NOMO-1 treated with DMSO at 0.1 percent for 48 hours (cell line): ENCODE measurements at regions not wholly inside any gene's neighbourhood (a gene's known extent, or its start where the extent isn't known, plus 50 kb on each side); places are given as distances from the start of the nearest gene placed in this dataset.
A peak's percentile ranks its signal among the peaks of the same experiment; 100 is the strongest.
"Not testable (repeated sequence)": the region's sequence is repeated elsewhere in the genome, so short reads cannot be mapped to it uniquely, and the experiment has no call there.

Experiments used
- DNase-seq: peaks from one replicate; lab custom pipeline; 2025; ENCODE audit not compliant: unreplicated experiment; lab: John Stamatoyannopoulos, UW

DNA sequence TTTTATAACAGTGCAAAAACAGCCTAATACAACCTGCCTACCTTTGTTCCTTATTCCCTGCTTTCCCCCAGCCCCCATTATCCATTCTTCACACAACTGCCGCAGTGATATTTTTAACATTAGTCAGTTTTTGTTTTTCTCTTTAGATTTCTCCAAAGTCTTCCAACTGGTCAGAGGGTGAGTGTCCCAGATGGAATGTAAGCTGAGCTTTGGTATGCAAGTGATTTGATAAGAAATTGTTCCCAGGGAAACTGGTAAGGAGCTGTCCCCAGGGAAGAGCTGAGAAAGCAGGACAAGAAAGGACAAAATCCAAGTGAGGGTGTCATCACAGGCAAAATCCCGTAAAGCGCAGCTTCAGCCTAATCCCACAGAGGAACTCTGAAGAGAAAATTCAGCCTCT, 475.5 kb upstream of the ADGRL3 start:
- no peak for DNase-seq

DNA sequence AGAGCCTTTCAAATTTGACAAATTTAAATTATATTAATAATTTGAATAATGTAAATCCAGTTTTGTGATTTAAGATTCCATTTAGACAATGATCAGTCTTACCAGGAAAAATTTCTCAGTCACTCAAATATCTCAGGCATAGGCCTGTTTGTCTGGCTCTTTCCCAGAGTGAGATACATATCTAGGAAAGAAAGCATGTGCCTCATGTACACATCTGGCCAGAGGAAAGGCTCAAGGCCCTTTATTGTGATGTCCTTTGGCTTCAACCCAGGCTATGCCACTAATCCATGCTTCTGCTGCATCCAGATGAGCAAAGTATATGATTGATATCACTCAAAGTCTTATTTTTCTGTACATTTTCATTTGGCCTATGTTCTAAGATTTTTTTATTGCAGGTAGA, 473.3 kb upstream of the ADGRL3 start:
- DNase-seq = no peak

DNA sequence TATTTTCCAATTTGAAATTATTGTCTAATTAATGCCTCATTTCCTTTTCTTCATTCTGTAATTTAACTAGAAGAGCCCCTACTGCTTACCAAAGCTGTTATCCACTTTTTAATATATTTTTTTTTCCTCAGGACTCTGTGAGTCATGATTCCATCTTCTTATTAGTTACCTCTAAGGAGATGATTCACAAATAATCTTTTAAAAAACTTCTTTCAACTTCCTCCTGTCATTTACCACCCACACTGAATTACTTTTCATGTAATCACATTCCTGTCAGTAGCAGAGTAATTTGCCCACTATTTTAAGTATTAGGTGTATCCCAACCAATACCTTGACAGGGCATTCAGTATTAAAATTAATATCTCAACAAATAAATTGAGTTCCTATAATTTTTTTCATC, 470.9 kb upstream of the ADGRL3 start:
- DNase-seq = no peak

DNA sequence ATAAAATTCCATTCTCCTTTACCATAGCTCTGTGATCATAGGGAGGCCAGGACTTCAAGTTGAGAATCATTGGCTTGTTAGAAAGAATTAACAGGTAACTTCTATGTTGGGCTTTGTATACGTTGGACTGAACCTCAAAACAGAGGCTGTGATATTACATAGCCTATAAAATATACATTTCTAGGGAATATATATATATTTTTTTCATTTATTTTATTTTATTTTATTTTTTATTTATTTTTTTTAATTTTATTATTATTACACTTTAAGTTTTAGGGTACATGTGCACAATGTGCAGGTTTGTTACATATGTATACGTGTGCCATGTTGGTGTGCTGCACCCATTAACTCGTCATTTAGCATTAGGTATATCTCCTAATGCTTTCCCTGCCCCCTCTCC, 470.4 kb upstream of the ADGRL3 start:
- not testable (repeated sequence) for DNase-seq

DNA sequence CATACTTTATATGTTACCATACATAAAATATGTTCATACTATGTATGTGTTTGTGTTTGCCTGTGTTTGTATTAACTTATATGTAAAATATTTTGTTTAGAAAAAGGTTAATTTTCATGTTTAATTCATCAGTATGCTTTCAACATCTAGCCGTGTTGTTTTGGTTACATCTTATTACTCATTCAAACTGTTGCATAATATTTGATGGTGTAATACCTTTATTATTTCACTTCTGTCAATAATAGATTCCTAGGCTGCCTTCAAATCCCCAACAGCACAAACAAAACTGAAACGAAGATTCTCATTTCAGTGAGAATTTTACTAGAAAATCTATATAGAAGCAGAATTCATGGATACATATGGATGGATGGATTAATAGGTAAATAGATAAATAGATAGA, 462.3 kb upstream of the ADGRL3 start:
- DNase-seq = no peak

DNA sequence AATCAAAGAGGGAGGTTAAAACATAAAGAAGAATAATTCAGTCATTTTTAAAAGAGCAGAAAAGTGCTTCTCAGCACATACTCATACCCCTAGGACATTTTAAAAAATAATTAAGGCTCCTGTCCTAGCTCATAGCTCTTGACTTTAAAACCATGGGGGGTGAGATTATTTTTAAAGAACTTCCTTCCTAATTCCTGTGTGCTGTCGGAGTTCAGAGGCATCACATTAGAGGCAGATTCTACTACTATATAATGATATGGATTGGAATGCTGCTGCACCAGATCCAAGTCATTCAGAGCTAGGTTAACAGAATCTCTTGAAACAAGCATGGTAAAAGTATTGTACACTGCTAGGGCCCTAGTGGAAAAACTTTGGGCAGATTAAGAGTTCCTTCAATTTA, 456.5 kb upstream of the ADGRL3 start:
- no peak for DNase-seq

DNA sequence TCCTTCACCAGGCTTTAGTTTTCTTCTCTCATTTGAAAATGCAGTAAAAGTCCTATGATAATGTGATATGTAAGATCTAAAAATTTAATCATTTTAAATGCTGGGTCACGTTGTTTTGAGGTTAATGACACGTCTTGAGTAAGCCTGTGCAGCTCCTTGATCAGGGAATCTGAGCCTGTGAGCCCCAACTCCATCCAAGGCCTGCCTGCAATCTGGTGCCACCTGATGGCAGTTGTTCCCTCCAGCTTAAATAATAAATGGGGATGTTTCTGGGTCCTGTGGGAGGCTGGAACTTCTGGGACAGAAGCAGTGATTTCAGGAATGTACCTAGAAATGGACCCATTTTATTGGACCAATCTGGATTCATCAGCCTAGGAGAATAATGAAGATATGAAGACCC, 455.4 kb upstream of the ADGRL3 start:
- no peak for DNase-seq

DNA sequence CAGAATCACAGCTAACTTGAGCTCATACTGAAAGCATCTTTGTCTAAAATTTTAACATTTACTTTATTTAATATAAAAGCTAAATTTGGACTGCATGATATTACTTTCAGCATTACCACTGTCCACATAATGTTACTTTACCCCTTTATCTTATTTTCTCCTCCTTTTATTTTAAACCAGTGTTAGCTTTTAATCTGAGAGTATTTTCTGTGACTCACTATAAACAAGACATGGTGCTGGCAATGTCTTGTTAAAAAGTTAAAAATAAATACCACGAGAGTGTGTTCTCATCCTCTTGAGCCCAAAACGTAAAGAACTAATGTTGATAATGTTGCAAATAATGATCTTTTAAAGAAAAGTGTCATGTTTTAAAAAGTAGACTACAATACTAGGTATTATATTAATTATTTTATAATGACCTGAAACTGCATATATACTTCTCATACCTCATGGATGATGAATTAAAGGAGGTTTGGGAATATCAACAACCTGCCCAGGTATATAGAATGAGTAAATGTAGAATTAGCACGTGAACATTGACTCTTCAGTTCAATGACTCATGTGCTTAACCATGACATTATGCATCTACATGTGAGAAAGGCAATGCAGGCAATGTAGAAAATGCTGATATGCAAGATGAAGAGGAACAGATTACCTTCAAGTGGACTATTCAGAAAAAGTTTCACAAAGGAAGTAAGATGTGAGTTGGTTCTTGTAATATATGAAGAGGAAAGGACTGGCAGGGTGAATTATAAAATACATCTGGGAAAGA, 454.1 kb upstream of the ADGRL3 start:
- DNase-seq = no peak

DNA sequence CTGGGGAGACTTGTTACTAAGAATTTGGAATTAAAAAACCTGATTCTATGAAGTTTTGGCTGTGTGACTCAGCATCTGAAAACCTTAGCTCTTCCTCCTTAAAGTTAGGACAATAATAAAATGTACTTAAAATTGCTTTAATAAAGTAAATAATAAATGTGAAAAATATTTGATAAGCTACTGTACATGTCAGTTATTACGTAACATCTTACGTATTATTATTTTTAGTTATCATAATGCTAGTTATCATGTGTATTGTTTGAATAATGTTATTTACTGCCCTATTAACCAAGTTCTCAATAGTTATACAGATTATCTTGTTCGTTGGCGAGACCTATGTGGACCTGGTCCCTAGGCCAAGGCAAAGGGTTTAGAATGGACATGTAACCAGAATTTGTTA, 449.2 kb upstream of the ADGRL3 start:
- DNase-seq = no peak

DNA sequence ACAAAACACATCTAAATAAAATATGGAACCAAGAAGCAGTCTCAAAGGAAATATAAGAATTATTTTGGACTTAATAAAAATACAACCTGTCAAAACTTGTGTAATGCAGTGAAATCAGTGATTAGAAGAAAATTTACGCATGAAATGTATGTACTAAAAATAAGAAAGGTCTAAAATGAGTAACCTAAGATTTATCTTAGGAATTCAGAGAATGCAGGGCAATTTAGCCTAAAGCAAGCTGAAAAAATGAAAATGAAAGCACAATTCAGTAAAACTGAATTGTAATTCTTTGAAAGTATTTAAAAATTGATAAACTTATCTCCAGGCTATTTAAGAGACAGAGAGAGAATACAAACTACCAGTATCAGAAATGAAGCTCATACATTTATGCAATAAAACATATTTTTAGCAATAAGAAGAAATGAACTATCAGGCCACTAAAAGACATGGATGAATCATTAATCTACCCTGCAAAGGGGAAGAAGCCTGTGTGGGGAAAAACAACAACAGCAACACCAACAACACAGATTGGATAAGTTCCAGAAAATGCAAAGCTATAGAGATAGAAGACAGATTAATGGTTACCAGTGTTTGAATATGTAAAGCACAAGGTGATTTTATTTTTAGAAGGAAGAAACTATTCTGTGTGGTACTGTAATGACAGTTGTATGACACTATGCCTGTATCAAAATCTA, 442.0 kb upstream of the ADGRL3 start:
- no peak for DNase-seq

DNA sequence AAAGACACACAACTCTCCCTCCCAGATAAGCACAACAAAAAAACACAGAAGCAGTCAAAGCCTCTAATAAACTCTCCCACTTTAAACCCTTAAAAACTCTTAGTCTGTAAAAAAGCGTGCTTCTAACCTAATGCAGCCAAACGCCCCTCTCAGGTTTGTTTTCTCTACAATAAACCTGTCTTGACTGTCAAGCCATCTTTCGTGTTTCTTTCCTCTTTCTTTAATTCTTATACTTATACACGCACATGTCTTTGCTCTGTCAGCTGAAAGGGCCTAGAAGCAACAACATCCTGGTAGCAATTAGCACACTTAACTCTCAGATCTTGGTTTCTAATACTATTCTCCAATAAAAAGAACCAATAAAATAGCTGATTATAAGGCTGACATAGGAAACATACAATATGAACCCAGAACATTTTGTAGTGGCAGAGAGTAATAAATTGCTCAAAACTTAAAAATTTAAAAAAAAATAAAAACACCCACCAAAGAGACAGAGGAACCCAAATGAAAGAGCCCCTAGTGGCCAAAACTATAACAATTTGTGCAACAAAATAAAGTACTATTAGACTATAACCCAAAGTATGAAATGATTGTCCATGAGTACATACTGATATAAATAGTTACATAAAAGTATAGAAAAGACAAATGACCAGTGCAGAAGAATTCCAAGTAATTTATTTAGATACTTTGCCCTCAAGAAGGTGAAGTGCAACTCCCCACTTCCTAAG, 440.4 kb upstream of the ADGRL3 start:
- no peak for DNase-seq

DNA sequence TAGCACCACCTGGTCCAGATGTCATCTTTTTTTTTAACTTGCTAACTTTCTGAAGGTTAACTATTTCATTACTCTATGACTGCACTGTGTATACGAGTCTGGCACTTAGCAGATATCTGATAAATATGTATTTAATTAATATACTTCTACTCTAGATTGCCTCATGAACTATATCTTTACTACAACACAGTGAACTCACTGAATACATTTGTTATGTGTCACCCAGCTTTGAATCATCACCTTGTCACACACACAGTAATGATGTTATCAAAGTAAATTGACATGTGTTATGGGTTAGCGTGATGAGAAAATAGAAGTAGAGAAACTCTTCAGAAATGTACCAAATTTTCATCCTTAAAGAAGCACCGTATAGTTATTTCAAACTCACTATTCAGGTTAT, 419.3 kb upstream of the ADGRL3 start:
- no peak for DNase-seq

DNA sequence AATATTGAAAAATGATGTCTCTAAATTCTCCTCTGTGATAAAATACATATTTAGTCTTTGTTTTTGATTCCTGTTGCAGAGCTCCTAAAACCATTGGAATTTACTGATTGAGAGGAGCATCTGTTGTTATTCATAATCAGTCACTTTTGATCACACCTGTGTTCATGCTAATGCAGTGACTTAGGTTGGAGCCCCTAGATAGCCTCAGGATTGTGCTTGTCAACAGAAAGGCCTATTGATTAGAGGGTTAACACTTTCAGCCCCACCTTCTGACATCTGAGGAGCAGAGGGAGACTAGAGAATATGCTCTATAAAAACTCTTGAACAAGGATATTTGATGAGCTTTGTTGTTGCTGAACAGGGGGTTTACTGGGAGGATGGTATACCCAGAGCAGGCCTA, 409.5 kb upstream of the ADGRL3 start:
- DNase-seq = no peak

DNA sequence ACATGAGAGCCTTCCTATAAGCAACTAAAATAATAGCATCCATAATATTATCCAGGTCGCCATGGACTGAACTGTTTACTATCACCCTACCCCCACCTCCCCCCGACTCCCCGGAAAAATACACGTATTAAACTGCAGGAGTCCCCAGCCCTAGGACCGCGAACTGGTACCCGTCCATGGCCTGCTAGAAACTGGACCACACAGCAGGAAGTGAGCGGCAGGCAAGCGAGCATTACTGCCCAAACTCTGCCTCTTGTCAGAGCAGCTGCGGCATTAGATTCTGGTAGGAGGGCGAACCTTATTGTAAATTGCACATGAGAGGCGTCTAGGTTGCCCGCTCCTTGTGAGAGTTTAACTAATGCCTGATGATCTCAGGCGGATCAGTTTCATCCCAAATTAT, 405.8 kb upstream of the ADGRL3 start:
- DNase-seq = no peak

DNA sequence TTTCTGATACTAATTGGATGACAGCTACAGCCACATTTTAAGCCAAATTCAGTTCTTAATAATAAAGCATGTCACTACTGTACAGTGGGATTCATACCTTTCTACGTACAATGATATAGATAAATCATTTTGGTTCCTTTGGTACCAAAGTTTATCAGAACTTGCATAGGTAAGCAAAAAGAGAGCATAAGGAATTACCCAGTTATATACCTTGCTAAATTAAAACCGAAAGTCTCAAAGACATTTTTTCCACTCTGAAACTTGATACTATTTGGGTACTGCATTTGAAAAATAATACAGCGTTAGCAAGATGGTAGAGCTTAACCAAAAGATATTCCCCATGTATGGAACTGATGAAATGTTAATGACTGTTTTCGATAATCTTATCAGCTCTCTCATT, 400.9 kb upstream of the ADGRL3 start:
- no peak for DNase-seq

DNA sequence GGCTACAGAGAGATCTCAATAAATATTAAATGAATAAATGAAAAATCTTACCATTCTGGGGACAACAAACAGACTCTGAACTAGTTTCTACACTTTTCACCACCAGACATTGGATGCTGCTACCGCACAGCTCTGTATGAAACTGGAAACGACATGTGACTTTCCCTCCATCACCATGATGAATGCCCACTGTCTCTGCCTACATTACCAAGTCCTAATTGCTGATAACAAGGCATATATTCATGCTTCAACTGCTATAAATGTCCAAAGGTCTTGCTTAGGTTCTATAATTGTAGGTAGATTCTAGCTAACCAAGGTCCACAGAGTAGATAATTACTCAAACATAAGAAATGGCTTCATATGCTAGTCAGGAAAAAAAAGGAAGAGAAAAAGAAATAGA, 399.4 kb upstream of the ADGRL3 start:
- no peak for DNase-seq

DNA sequence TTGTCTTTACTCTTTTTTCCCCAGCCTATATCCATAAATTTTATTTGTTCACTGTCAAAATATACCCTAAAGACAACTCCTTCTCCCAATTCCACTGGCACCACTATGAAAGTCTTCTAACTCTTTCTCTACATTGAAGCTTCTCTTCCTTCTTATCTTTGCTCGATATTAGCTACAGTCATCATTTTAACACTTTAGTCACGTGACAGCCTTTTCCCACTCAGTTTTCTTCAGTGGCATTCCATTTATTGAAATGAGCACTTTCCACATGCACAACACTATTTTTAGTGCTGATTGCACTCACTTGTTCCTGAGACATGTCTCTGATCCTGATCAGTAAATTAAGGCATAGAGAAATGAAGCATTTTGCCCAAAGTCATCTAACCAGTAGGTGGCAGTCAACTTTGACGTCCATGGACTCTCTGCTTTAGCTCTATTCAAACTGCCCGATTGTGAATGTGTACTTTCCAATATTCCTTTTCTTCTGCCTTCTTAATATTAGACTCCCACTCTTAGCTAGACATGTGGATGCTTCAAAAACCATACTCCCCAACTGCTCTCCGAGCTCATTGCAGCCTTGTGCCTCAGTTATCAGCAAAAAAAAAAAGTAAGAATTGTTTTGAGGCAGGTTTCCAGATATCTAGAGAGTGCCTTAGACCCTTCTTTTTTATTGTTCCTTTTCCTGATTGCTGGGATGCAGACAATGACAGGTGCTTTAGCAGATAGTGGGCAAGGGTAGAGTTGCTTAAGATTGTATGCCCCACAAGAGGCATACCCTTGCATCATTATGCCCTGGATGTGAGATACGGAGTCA, 394.4 kb upstream of the ADGRL3 start:
- peak; percentile 21 for DNase-seq

DNA sequence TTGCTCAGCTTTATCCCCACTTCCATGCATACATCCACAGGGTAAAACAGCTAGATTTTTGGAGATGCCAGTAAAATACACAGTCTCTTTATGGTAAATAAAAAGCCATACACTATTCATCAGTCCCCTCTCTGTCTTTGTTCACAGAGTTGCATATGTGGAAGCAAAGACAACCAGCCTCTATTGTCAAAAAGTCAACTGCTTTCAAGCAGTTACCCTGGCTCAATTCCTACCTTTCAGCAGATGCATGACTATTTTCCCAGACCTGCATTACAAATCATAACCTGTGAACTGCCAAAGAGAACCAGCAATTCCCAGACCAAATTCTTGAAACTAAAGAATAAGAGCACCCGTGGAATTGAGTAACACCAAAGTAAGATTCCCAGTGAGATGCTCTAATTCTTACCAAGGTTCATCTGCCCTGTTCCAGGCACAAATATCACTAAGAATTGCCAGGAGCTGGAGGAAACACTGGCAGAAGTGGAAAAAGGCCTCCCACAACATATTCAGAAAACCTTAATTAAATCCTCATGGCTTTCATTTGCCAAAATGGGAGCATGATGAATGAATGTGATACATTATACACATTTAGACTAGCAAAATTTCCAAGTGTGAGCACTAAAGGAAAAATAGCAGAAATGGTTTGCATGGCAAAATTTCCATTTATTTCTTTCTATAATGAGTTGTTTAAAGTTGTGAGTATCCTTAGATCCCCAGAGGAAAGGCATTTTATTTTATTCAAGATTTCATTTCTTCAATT, 391.2 kb upstream of the ADGRL3 start:
- no peak for DNase-seq

DNA sequence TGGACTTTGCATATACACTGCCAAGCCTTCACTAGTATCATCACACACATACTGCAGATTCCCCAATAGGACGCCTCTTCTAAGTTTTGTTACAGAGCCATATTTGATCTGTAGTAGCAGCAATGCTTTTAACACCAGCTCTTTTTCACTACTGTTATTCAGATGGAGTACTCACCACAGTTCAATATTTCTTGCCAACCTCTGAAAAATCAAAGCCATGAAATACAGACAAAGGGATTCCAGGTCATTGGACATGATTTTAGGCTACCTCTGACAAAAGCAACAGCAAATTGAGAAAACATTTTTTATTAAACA, 390.7 kb upstream of the ADGRL3 start:
- DNase-seq = no peak

DNA sequence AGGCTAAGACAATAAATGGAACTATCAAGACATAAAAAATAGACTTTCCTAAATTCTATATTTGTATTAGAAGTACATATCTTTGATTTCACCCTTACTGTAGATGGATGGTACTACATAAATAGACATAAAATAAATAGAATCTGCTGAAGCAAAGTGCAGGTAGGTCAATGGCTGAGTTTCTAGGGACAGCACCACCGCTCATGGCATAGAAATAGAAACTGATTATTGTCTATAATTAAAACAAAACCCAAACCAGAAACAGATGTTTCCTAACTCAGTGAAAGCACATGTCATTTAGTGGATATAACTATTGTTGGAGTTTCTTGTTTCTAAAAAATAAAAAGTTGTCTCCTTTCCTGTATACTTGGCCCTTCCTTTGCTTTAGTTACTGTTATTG, 387.3 kb upstream of the ADGRL3 start:
- no peak for DNase-seq

DNA sequence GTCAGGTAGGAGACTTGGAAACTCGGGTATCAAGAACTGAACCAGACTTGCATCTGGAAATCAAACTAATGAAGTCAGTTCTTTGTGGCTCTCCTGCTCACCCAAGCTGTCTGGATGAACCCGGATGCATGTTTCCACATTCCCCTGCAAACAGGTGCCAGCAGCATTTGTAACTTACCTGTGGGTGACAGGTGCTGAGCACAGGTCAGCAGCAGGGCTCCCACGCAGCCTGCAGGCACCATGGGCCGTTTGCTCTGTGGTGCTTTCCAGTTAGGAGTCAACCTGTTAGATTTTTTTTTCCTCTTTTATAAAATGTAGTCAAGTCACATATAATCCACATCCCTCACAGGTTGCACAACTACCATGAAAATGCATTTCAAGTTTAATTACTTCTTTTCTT, 385.6 kb upstream of the ADGRL3 start:
- DNase-seq = no peak
